ENCODE measurements at regions not wholly inside any gene's neighbourhood (a gene's known extent, or its start where the extent isn't known, plus 50 kb on each side); places are given as distances from the start of the nearest gene placed in this dataset.

- TF ChIP-seq CTCF (IDR thresholded peaks at IDR 0.05) (no peak), POLR2A (IDR thresholded peaks at IDR 0.05) (no peak), EP300 (IDR thresholded peaks at IDR 0.05) (no peak), POLR2AphosphoS5 (IDR thresholded peaks at IDR 0.05) (no peak)
Observed at GRCh38 chr6:95230071-95230740, 347.1 kb upstream of the MANEA start.
